Thyroid gland (tissue), 4 donors: ENCODE measurements at regions not wholly inside any gene's neighbourhood (a gene's known extent, or its start where the extent isn't known, plus 50 kb on each side); places are given as distances from the start of the nearest gene placed in this dataset.

Experiments
- CTCF ChIP-seq, 6 experiments: fragments of 200-600 bp in 3 of 6; fragments of 450-650 bp in 3 of 6; sonication (generic) in 3 of 6; IDR thresholded peaks; one replicate each; pipeline ENCODE4 v1.5.1; 2016 to 2019; ENCODE audit warnings: antibody characterized with exemption in 6 of 6, mild to moderate bottlenecking in 2 of 6, inconsistent platforms in 1 of 6, moderate library complexity in 1 of 6
- POLR2A ChIP-seq, 2 donors: fragments of 450-650 bp; IDR thresholded peaks; one replicate each; pipeline ENCODE4 v1.6.1; 2017; ENCODE audit warnings: antibody characterized with exemption in 2 of 2, mild to moderate bottlenecking in 2 of 2, moderate library complexity in 1 of 2

GRCh38 chr10:33552290-33552689 lies 217.8 kb upstream of the NRP1 start:
- no peak for TF ChIP-seq CTCF (IDR thresholded peaks at IDR 0.05)
- TF ChIP-seq POLR2A (IDR thresholded peaks at IDR 0.05) = no peak
